GM12878 (cell line): ENCODE measurements at regions not wholly inside any gene's neighbourhood (a gene's known extent, or its start where the extent isn't known, plus 50 kb on each side); places are given as distances from the start of the nearest gene placed in this dataset.

Source experiments
- ATAC-seq: fragments of 200-7000 bp; cut with Tn5 transposase; 3 replicates; pipeline ENCODE4 v1.9.1; 2020; ENCODE audit warnings: mild to moderate bottlenecking, moderate library complexity
- BruUV-seq: library from RNA; stranded (reverse); fragments of 400-500 nt; replicated peaks from 2 replicates; lab custom pipeline; 2021; lab: Mats Ljungman, UMichigan
- CTCF ChIA-PET: fragments of 300-600 bp; sonication (Branson Sonifier 250); formaldehyde crosslinking; extraction: SDS; loops from one replicate; lab custom pipeline; 2021; ENCODE audit warnings: inconsistent platforms; lab: Yijun Ruan, JAX
- POLR2A ChIA-PET: fragments of 350-600 bp; formaldehyde crosslinking; extraction: SDS; loops from one replicate; lab custom pipeline; 2021; ENCODE audit warnings: inconsistent platforms; lab: Charles Lee
- RAD21 ChIA-PET: fragments of 300-600 bp; sonication (Branson Sonifier 250); formaldehyde crosslinking; loops from one replicate; lab custom pipeline; 2023; ENCODE audit warnings: antibody characterized with exemption; ENCODE audit not compliant: unreplicated experiment; lab: Charles Lee
- SMC1A ChIA-PET: fragments of 300-600 bp; sonication (Branson Sonifier 250); formaldehyde crosslinking; loops from one replicate; lab custom pipeline; 2023; ENCODE audit not compliant: unreplicated experiment, uncharacterized antibody; lab: Charles Lee
- DNase-seq: peaks from one replicate; pipeline ENCODE4 v3.0.0-alpha.2; 2011; ENCODE audit warnings: low read depth, low spot score
- FAIRE-seq: peaks from 3 replicates; lab custom pipeline; 2011; peaks lifted over from hg19 to GRCh38; lab: Jason Lieb, UNC
- H2AFZ ChIP-seq: 2 replicates; pipeline ENCODE4 v1.6.0; 2011; ENCODE audit warnings: low read depth, low read length, control low read depth; ENCODE audit not compliant: control insufficient read depth
- H3K27ac ChIP-seq: 2 replicates; pipeline ENCODE4 v1.5.1; 2011; ENCODE audit warnings: control low read depth; ENCODE audit not compliant: control insufficient read depth, insufficient read depth
- H3K27me3 ChIP-seq, 2 experiments: replicated peaks in 1 of 2; 2 replicates each; pipeline versions ENCODE4 v1.6.0 to v1.6.1; 2011; ENCODE audit warnings: low read length in 1 of 2; ENCODE audit not compliant: control insufficient read depth in 2 of 2, insufficient read depth in 2 of 2
- H3K36me3 ChIP-seq, 2 experiments: 2 replicates each; pipeline ENCODE4 v1.5.1; 2011; ENCODE audit warnings: low read length in 1 of 2; ENCODE audit not compliant: control insufficient read depth in 2 of 2, insufficient read depth in 2 of 2
- H3K4me1 ChIP-seq: 2 replicates; pipeline ENCODE4 v1.6.1; 2011; ENCODE audit warnings: mild to moderate bottlenecking, low read length, moderate library complexity, mixed read lengths; ENCODE audit not compliant: control insufficient read depth, insufficient read depth
- H3K4me2 ChIP-seq: 2 replicates; pipeline ENCODE4 v1.6.0; 2011; ENCODE audit warnings: control low read depth; ENCODE audit not compliant: control insufficient read depth, insufficient read depth
- H3K4me3 ChIP-seq: fragments of 200-600 bp; sonication (generic); 2 replicates; pipeline ENCODE4 v1.5.1; 2016
- H3K79me2 ChIP-seq: 2 replicates; pipeline ENCODE4 v1.6.0; 2011; ENCODE audit warnings: low read length; ENCODE audit not compliant: control insufficient read depth, insufficient read depth
- H3K9ac ChIP-seq: 2 replicates; pipeline ENCODE4 v1.8.0; 2011; ENCODE audit warnings: low read length, control low read depth, mixed read lengths; ENCODE audit not compliant: control insufficient read depth, insufficient read depth
- H3K9me3 ChIP-seq: replicated peaks from 3 replicates; pipeline ENCODE4 v1.5.1; 2011; ENCODE audit warnings: mild to moderate bottlenecking, low read length; ENCODE audit not compliant: control insufficient read depth, insufficient read depth
- H4K20me1 ChIP-seq: 2 replicates; pipeline ENCODE4 v1.6.0; 2011; ENCODE audit not compliant: control insufficient read depth, insufficient read depth
- ATF7 ChIP-seq: fragments of 450-650 bp; IDR thresholded peaks from 2 replicates; pipeline ENCODE4 v1.6.1; 2016; ENCODE audit warnings: low read depth, mild to moderate bottlenecking
- CBX5 ChIP-seq: sonication (generic); IDR thresholded peaks from 2 replicates; pipeline ENCODE4 v1.6.1; 2016; ENCODE audit warnings: low read depth, moderate library complexity, mild to moderate bottlenecking, inconsistent platforms
- ESRRA ChIP-seq: IDR thresholded peaks from 2 replicates; pipeline ENCODE4 v1.6.1; 2012; ENCODE audit warnings: mild to moderate bottlenecking, low read length, improper control_type of control experiment
- FOS ChIP-seq: IDR thresholded peaks from 3 replicates; pipeline ENCODE4 v1.6.1; 2011; ENCODE audit warnings: borderline replicate concordance; ENCODE audit not compliant: insufficient read length; ENCODE audit errors: extremely low read depth
- JUND ChIP-seq: IDR thresholded peaks from 2 replicates; pipeline ENCODE4 v1.6.1; 2012; ENCODE audit warnings: low read depth, mild to moderate bottlenecking, low read length, improper control_type of control experiment, moderate library complexity
- MEF2A ChIP-seq: IDR thresholded peaks from 2 replicates; pipeline ENCODE4 v1.6.1; 2011; ENCODE audit warnings: low read depth, mild to moderate bottlenecking, low read length, moderate library complexity; ENCODE audit not compliant: insufficient read depth
- REST ChIP-seq: IDR thresholded peaks from 2 replicates; pipeline ENCODE4 v1.6.1; 2012; ENCODE audit warnings: mild to moderate bottlenecking, low read depth, low read length
- STAT3 ChIP-seq: IDR thresholded peaks from 2 replicates; pipeline ENCODE4 v1.6.1; 2011; ENCODE audit warnings: low read depth, low read length, improper control_type of control experiment
- TARDBP ChIP-seq: IDR thresholded peaks from 2 replicates; pipeline ENCODE4 v1.6.1; 2016; ENCODE audit warnings: borderline replicate concordance
- whole genome bisulfite sequencing: methylation state at CpG from one replicate; pipeline ENCODE4 v1.1.6; 2016; ENCODE audit warnings: low lambda C conversion rate; ENCODE audit not compliant: insufficient replicate concordance, insufficient coverage; ENCODE audit errors: missing lambda C conversion rate; 5-methylcytosine and 5-hydroxymethylcytosine counted together
- in situ Hi-C: fragments of 300-500 bp; cut with MboI; formaldehyde crosslinking; loops from 9 replicates; pipeline ENCODE4 v1.14.3; 2018; ENCODE audit warnings: mixed read lengths
- intact Hi-C: fragments of 100-400 bp; cut with micrococcal nuclease; formaldehyde crosslinking; loops from one replicate; pipeline ENCODE4 v1.14.2; 2022; ENCODE audit not compliant: unreplicated experiment
- TF ChIP-seq, protein P1 (sequence below): fragments of 150-350 bp; IDR thresholded peaks from 2 replicates; pipeline ENCODE4 v1.6.1; 2014; ENCODE audit warnings: mild to moderate bottlenecking, low read depth, low read length

DNA sequence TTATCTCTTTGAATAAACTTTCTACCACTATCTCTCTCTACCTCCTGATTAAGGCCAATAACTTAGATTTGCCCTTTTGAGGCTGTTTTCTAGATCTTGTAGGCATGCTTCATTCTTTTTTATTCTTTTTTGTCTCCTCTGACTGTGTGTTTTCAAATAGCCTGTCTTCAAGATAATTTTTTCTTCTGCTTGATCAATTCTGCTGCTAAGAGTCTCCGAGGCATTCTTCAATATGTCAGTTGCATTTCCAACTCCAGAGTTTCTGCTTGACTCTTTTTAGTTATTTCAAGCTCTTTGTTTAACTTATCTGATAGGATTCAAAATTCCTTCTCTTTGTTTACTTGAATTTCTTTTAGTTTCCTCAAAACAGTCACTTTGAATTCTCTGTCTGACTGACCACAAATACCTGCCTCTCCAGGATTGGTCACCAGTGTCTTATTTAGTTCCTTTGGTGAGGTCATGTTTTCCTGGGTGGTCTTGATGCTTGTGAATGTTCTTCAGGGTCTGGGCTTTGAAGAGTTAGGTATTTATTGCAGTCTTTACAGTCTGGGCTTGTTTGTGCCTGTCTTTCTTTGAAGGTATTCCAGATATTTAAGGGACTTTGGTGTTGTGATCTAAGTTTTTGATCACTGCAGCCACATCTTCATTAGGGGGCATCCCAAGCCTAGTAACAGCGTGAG is 197.3 kb upstream of the STK17B start:
- H3K27me3 ChIP-seq = no peaks in the 10 kb centered on the region
- H3K4me3 ChIP-seq = no peak overlapping the region
- FAIRE-seq (no peak), ATAC-seq (no peak), DNase-seq (no peak)
- H3K4me1 ChIP-seq = no peaks in the 10 kb centered on the region
- H4K20me1 ChIP-seq = no peaks in the 10 kb centered on the region
- peaks cover 0 to 10% of the 10 kb centered on the region in 2 experiments for H3K36me3 ChIP-seq
- no peak overlapping the region for H3K4me2 ChIP-seq
- intact Hi-C loops = no loop called here
- SMC1A ChIA-PET = interaction anchor here (1.0 to 2.2 kb wide), 3 partner anchors 11 to 22 kb away, joined by 3 to 7 read pairs (median 3); no protein-coding TSS in a partner anchor
- peaks cover 23% of the 10 kb centered on the region for H3K9me3 ChIP-seq
- no peak overlapping the region for H3K9ac ChIP-seq
- BruUV-seq = no TSS peak
- RAD21 ChIA-PET = no interaction called here
- 35% methylated on average over 2 of the region's 2 CpGs for WGBS
- in situ Hi-C loops = no loop called here
- CTCF ChIA-PET = interaction anchor here (0.7 to 1.0 kb wide), 2 partner anchors 71 to 76 kb away, joined by 3 read pairs; no protein-coding TSS in a partner anchor
- no peak for TF ChIP-seq ATF7
- TF ChIP-seq CBX5 = peak; percentile 75; the same call in 1 of the 2 replicates
- POLR2A ChIA-PET = no interaction called here
- peaks cover 10% of the 10 kb centered on the region for H3K79me2 ChIP-seq
- H3K27ac ChIP-seq = no peak overlapping the region
- no peak overlapping the region for H2AFZ ChIP-seq

GRCh38 chr2:196369967-196370366 is 198.6 kb upstream of the STK17B start:
- Histone ChIP-seq H3K9me3 (peaks cover 23% of the 10 kb centered on the region), H4K20me1 (no peaks in the 10 kb centered on the region), H3K79me2 (peaks cover 12% of the 10 kb centered on the region), H2AFZ (no peak overlapping the region), H3K4me2 (no peak overlapping the region), H3K36me3 (peaks cover 0 to 10% of the 10 kb centered on the region in 2 experiments), H3K27me3 (no peaks in the 10 kb centered on the region), H3K9ac (no peak overlapping the region), H3K27ac (no peak overlapping the region), H3K4me3 (no peak overlapping the region), H3K4me1 (no peaks in the 10 kb centered on the region)
- in situ Hi-C loops (no loop called here), intact Hi-C loops (no loop called here)
- POLR2A ChIA-PET = no interaction called here
- ATAC-seq = no peak; the same call in 1 of the 3 replicates
- CTCF ChIA-PET = interaction anchor here (1.4 kb wide), 1 partner anchor 10 kb away, joined by 6 read pairs; no protein-coding TSS in a partner anchor
- TF ChIP-seq TARDBP (no peak), FOS (no peak), ATF7 (no peak), STAT3 (no peak), JUND (no peak), REST (no peak), MEF2A (no peak), ESRRA (no peak)
- TF ChIP-seq, protein P1, sequence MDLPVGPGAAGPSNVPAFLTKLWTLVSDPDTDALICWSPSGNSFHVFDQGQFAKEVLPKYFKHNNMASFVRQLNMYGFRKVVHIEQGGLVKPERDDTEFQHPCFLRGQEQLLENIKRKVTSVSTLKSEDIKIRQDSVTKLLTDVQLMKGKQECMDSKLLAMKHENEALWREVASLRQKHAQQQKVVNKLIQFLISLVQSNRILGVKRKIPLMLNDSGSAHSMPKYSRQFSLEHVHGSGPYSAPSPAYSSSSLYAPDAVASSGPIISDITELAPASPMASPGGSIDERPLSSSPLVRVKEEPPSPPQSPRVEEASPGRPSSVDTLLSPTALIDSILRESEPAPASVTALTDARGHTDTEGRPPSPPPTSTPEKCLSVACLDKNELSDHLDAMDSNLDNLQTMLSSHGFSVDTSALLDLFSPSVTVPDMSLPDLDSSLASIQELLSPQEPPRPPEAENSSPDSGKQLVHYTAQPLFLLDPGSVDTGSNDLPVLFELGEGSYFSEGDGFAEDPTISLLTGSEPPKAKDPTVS = no peak
- WGBS = 57% methylated on average over 1 of the region's 1 CpG
- FAIRE-seq = no peak
- RAD21 ChIA-PET = interaction anchor here (1.1 to 1.2 kb wide), 2 partner anchors 72 kb away, joined by 3 to 4 read pairs; no protein-coding TSS in a partner anchor
- BruUV-seq = no TSS peak
- SMC1A ChIA-PET = interaction anchor here (0.9 to 2.2 kb wide), 4 partner anchors 11 to 700 kb away, joined by 3 to 7 read pairs (median 6); no protein-coding TSS in a partner anchor
- no peak for DNase-seq
